ENCODE measurements at regions not wholly inside any gene's neighbourhood (a gene's known extent, or its start where the extent isn't known, plus 50 kb on each side); places are given as distances from the start of the nearest gene placed in this dataset.
"Not testable (repeated sequence)": the region's sequence is repeated elsewhere in the genome, so short reads cannot be mapped to it uniquely, and the experiment has no call there.

GRCh38 chr6:40831381-40831780, 207.6 kb downstream of the UNC5CL start:
- ATAC-seq: no peak

- ATAC-seq: no peak
Observed at GRCh38 chr6:40825102-40825501, 213.9 kb downstream of the UNC5CL start.

DNA sequence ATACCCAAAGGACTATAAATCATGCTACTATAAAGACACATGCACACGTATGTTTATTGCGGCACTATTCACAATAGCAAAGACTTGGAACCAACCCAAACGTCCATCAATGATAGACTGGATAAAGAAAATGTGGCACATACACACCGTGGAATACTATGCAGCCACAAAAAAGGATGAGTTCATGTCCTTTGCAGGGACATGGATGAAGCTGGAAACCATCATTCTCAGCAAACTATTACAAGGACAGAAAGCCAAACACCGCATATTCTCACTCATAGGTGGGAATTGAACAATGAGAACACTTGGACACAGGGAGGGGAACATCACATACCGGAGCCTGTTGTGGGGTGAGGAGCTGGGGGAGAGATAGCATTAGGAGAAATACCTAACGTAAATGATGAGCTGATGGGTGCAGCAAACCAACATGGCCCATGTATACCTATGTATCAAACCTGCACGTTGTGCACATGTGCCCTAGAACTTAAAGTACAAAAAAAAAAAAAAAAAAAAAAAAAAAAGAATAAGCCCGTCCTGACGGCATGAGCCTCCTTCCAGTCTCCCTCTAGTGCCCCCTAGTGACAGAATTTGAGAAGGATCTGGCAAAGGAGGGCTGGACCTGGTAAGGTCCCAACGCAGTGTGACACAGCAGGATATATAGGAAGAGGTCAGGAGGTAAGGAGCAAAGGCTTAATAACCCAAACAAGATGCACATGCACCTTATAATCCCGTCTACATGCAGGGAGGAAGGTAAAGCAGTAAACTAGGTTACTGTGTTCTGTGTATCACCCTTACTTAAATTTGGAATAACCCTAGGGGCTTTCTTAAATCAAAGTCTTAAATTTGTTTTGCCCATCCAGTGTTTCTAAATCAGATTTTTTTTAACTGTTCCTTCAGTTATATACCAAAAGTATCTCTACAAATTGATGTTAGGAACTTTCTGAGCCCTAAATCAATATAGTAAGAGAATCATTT, 214.8 kb downstream of the UNC5CL start:
- not testable (repeated sequence) for ATAC-seq

DNA sequence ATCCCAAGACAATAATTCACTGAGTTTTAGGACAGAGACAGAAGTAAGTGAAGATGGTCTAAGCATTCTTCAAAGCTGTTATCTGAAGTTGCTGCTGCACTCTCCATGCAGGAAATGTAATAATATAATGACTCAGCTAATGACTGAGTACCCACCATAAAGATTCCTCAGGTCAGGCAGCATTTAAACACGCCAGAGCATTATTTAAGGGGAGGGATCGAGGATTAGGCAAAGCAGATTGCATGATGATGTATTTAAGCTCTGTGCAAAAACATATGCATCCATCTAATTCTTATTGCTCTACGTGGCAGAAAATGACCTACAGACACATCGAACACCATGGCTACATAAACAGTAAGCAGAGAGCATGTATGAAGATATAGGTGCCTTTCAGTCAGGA, 216.4 kb downstream of the UNC5CL start:
- no peak for ATAC-seq

DNA sequence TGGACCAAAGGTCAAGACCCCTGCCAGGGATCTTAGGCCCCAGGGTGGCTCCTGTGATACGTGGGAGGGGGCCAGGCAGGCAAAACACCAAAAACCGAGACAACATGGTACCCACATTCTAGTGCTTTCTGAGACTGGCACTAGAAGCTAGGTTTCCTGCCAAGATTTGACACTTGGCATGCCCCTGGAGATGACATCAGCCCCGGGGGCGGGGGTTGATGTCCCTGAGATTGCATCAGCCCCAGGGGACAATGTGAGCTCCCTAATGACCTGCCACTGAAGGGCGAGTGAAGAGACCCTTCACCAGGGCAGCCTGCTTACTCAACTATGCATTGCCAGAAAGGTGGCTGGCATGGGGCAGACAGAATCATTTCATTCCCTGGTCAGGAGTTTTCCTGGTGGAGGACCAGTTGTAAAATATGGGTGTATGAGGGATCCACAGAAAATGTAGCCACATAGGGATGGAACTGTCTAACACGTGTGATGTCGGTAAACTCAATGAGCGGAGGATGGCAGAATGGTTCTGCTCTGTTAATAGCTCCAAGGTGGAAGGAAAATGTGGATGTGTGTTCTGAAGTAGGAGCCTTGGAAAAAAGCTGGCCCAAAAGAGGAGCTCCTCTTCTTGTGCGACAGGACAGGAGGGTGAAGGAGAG, 219.7 kb downstream of the UNC5CL start:
- no peak for ATAC-seq

GRCh38 chr6:40817369-40817768, 221.7 kb downstream of the UNC5CL start:
- ATAC-seq: no peak

DNA sequence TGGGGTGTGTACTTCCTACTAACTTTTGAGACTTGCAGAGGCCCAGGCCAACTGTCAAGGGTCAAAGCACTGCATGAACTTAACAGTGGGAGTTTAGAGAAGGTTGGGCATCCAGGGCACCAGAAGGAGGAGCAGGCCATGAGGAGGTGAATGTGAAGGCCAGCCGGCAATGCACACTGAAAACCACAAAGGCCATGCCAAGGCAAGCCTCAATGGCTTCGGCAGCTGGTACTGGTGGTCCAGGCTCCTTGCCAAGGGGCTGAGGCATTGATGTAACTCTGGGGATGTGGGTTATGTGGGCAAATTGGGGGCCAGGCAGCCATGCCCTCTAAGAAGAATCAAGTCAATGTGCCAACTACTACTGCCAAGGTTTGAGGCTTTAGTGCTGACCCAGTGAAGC, 222.4 kb downstream of the UNC5CL start:
- ATAC-seq: no peak

- no peak for ATAC-seq
Observed at GRCh38 chr6:40815731-40816130, 223.3 kb downstream of the UNC5CL start.

DNA sequence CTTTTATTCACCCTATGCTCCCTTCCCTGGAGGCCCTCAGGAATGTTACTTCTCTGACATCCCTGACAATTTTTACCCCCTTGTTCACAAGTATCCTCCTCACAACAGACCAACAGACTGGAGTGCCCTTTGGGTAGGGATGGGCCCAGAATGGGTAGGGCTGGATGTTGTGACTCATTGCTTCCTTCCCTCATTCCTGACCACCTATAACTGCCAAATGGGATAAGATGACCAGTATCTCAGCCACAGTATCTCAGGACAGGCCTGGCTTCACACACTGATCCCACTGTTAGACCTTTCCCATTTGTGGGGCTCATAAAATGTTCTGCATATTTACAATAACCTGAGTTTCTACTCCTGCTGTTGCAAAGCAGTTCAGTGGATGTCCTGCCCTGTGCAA, 223.0 kb upstream of the LRFN2 start:
- ATAC-seq: no peak

GRCh38 chr6:40809627-40810026, 222.5 kb upstream of the LRFN2 start:
- ATAC-seq: no peak

DNA sequence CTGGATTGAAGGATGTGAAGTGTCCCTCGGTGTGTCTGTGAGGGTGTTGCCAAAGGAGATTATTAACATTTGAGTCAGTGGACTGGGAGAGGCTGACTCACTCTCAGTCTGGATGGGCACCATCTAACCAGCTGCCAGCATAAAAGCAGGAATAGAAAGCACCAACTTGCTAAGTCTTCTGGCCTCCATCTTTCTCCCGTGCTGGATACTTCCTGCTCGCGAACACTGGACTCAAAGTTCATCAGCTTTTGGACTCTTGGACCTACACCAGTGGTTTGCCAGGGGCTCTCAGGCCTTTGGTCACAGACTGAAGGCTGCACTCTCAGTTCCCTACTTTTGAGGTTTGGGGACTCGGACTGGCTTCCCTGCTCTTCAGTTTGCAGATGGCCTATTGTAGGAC, 220.3 kb upstream of the LRFN2 start:
- no peak for ATAC-seq

DNA sequence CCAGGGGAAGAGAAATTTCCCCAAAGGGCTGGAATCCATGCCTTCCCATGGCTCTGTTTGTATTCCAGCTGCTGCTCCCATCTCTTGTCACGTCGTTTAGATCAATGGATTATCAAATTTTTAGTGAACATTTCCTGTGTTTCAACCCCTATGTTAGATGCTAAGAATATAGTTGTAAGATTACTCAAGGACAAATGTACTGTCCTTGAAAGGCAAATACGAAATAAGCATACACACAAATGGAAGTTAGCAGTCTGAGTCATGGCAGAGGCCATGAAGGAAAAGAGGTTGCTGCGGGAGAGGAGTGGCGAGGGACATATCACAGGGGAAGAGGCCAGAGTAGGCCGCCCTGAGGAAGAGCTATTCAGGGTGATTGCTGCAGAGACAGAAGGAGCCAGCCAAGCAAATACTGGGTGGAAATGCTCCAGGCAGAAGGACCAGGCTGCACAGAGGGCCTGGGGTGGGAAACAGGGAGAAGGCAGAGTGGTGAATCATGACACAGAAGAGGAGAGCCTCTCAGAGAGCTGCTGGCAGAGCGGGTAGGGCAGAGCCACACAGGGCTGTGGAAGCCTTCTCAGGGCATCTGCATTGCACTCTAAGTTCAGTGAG, 219.2 kb upstream of the LRFN2 start:
- ATAC-seq: no peak

- ATAC-seq: no peak
Observed at GRCh38 chr6:40805336-40805735, 218.2 kb upstream of the LRFN2 start.

DNA sequence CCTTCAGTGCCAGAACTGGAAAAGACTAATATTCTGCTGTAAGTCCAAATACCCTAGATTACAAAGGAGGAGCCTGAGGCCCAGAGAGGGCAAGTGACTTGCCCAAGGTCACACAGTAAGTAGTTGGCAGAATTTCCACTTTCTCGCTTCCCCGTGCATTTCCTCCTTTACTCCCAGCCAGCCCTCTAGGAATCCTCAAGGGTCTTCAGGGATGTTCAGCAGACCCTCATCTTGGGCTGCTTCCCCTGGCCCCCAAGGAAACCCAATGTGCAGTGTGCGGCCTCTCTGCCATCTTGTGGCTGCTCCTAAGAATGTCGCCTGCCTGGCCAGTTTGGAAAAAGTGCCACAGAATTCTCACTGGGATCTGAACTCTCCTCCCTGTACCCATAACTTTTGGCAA, 217.7 kb upstream of the LRFN2 start:
- no peak for ATAC-seq

DNA sequence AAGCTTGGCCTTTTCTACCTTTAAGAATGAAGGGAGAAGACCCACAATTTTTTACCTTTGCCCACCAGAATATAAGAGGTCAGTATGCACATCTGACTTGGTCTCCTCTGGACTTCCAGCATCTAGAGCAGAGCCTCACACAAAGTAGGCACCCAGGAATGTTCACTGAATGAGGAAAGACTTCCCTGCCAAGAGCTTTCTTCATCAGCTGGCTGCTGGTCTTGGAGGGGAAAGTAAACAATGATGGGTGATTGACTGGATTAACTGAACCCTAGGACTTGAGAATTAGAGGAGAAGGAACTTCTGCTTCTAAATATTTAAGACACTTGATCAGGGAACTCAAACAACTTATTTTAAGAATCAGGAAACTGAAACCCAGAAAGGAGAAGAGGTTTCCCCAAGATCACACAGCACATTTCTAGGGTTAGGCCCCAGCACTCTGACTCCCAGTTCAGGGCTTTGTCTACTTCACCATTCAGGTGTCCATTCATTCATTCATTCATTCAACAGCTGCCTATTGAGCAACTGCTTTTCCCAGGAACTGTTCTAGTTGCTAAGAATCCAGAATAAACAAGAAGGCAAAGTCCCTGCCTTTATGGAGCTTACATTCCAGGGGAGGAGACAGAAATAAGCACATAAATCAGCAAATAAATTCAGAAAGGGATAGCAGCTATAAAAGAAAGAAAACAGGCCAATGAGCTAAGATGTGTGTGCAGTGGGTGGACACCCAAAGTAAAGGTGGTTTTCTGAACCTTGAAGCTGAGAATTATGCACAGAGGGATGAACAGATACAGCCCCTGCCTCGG, 216.9 kb upstream of the LRFN2 start:
- no peak for ATAC-seq

GRCh38 chr6:40802481-40802880, 215.3 kb upstream of the LRFN2 start:
- no peak for ATAC-seq

- no peak for ATAC-seq
Observed at GRCh38 chr6:40799296-40800140, 212.4 kb upstream of the LRFN2 start.

DNA sequence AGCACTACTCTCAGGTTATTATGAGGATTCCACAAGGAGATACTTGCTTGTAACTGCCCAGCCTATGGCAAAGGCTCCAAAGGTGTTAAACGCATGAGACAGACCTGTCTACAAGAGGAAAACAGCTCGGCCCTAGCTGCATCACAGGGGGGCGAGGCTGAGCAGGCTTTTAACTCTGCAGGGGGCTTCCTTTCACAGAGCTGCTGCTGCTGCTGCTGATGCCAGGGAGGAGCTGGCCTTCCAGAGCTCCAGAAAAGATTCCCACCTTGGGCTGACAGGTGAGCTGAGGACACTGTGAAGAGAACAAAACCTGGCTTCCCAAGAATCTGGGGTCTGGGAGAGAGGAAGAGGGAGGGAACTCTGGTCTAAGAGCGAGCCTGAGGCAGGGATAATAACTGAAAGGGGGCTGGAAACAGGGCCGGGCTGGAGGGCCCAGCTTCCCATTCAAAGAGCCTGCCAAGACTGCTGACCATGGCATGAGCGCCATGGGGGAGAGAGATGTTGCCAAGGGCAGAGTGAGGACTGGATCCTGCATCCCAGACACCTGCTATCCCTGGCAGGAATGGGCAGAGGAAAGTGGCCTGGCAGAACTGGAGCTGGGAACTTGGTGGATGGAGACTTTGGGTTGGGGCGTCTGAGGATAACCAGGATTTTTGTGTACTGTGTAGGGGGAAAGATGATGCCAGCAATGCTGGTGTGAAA, 211.1 kb upstream of the LRFN2 start:
- ATAC-seq: no peak

- ATAC-seq: no peak
Observed at GRCh38 chr6:40796260-40797221, 209.4 kb upstream of the LRFN2 start.

GRCh38 chr6:40794586-40794985, 207.4 kb upstream of the LRFN2 start:
- no peak for ATAC-seq
